ENCODE measurements at regions not wholly inside any gene's neighbourhood (a gene's known extent, or its start where the extent isn't known, plus 50 kb on each side); places are given as distances from the start of the nearest gene placed in this dataset.
A peak's percentile ranks its signal among the peaks of the same experiment; 100 is the strongest.

GRCh38 chr3:160154596-160154995, 70.6 kb upstream of the C3orf80 start:
- Mint-ChIP-seq H3K4me3 (no peak overlapping the region), H3K9me3 (peaks cover 0 to 1% (median 0%) of the 10 kb centered on the region in 3 donors), H3K27ac (no peak overlapping the region), H3K27me3 (no peaks in the 10 kb centered on the region), H3K36me3 (peaks cover 3% of the 10 kb centered on the region), H3K4me1 (no peaks in the 10 kb centered on the region)

GRCh38 chr3:160157321-160157720, 67.9 kb upstream of the C3orf80 start:
- Mint-ChIP-seq H3K4me3 (no peak overlapping the region), H3K4me1 (no peaks in the 10 kb centered on the region), H3K27ac (no peak overlapping the region), H3K27me3 (no peaks in the 10 kb centered on the region), H3K36me3 (peaks cover 3% of the 10 kb centered on the region), H3K9me3 (peaks cover 0 to 1% (median 0%) of the 10 kb centered on the region in 3 donors)

- Mint-ChIP-seq H3K27ac (peak overlapping the region in 1 of 3 donors; percentile 48), H3K27me3 (no peaks in the 10 kb centered on the region), H3K4me1 (no peaks in the 10 kb centered on the region), H3K36me3 (no peaks in the 10 kb centered on the region), H3K9me3 (peaks cover 0 to 1% (median 0%) of the 10 kb centered on the region in 3 donors), H3K4me3 (no peak overlapping the region)
These were observed 65.9 kb upstream of the C3orf80 start for GRCh38 chr3:160159341-160159740.

- Mint-ChIP-seq H3K27ac (no peak overlapping the region), H3K4me3 (no peak overlapping the region), H3K36me3 (no peaks in the 10 kb centered on the region), H3K4me1 (no peaks in the 10 kb centered on the region), H3K27me3 (no peaks in the 10 kb centered on the region), H3K9me3 (no peaks in the 10 kb centered on the region)
These were observed 65.4 kb upstream of the C3orf80 start for GRCh38 chr3:160159806-160160205.

- H3K9me3 Mint-ChIP-seq, result peaks cover 0 to 3% (median 0%) of the 10 kb centered on the region in 3 donors
- H3K36me3 Mint-ChIP-seq, result peaks cover 2% of the 10 kb centered on the region
- H3K27ac Mint-ChIP-seq, result no peak overlapping the region
- no peaks in the 10 kb centered on the region for H3K4me1 Mint-ChIP-seq
- no peaks in the 10 kb centered on the region for H3K27me3 Mint-ChIP-seq
- H3K4me3 Mint-ChIP-seq, result no peak overlapping the region
These were observed 63.3 kb upstream of the C3orf80 start for GRCh38 chr3:160161921-160162320.

- no peaks in the 10 kb centered on the region for H3K27me3 Mint-ChIP-seq
- peaks cover 2% of the 10 kb centered on the region for H3K36me3 Mint-ChIP-seq
- H3K4me1 Mint-ChIP-seq, result no peaks in the 10 kb centered on the region
- H3K4me3 Mint-ChIP-seq, result no peak overlapping the region
- peaks cover 0 to 3% (median 0%) of the 10 kb centered on the region in 3 donors for H3K9me3 Mint-ChIP-seq
- H3K27ac Mint-ChIP-seq, result no peak overlapping the region
These were observed 62.8 kb upstream of the C3orf80 start for GRCh38 chr3:160162440-160162839.

GRCh38 chr3:160163229-160163878, 61.9 kb upstream of the C3orf80 start:
- Mint-ChIP-seq H3K27ac (no peak overlapping the region), H3K4me3 (no peak overlapping the region), H3K27me3 (no peaks in the 10 kb centered on the region), H3K36me3 (peaks cover 2% of the 10 kb centered on the region), H3K9me3 (peaks cover 0 to 3% (median 0%) of the 10 kb centered on the region in 3 donors), H3K4me1 (no peaks in the 10 kb centered on the region)

GRCh38 chr3:160168246-160168645, 57.0 kb upstream of the C3orf80 start:
- Mint-ChIP-seq H3K36me3 (peaks cover 2% of the 10 kb centered on the region), H3K27me3 (peaks cover 2% of the 10 kb centered on the region), H3K4me1 (no peaks in the 10 kb centered on the region), H3K4me3 (no peak overlapping the region), H3K9me3 (peaks cover 0 to 3% (median 0%) of the 10 kb centered on the region in 3 donors), H3K27ac (no peak overlapping the region)

- H3K27me3 Mint-ChIP-seq, result peaks cover 2% of the 10 kb centered on the region
- H3K27ac Mint-ChIP-seq, result no peak overlapping the region
- no peak overlapping the region for H3K4me3 Mint-ChIP-seq
- H3K4me1 Mint-ChIP-seq, result no peaks in the 10 kb centered on the region
- peaks cover 2% of the 10 kb centered on the region for H3K36me3 Mint-ChIP-seq
- peaks cover 0 to 3% (median 0%) of the 10 kb centered on the region in 3 donors for H3K9me3 Mint-ChIP-seq
These were observed 55.9 kb upstream of the C3orf80 start for GRCh38 chr3:160169139-160169976.

GRCh38 chr3:160170409-160171370, 54.5 kb upstream of the C3orf80 start:
- no peaks in the 10 kb centered on the region for H3K36me3 Mint-ChIP-seq
- no peaks in the 10 kb centered on the region for H3K9me3 Mint-ChIP-seq
- no peak overlapping the region for H3K4me3 Mint-ChIP-seq
- peaks cover 2% of the 10 kb centered on the region for H3K27me3 Mint-ChIP-seq
- no peaks in the 10 kb centered on the region for H3K4me1 Mint-ChIP-seq
- no peak overlapping the region for H3K27ac Mint-ChIP-seq

- no peak overlapping the region for H3K4me3 Mint-ChIP-seq
- no peaks in the 10 kb centered on the region for H3K9me3 Mint-ChIP-seq
- H3K4me1 Mint-ChIP-seq, result no peaks in the 10 kb centered on the region
- peaks cover 2% of the 10 kb centered on the region for H3K27me3 Mint-ChIP-seq
- no peak overlapping the region for H3K27ac Mint-ChIP-seq
- no peaks in the 10 kb centered on the region for H3K36me3 Mint-ChIP-seq
These were observed 53.4 kb upstream of the C3orf80 start for GRCh38 chr3:160171813-160172212.

- H3K27me3 Mint-ChIP-seq, result peaks cover 1% of the 10 kb centered on the region
- H3K4me1 Mint-ChIP-seq, result no peaks in the 10 kb centered on the region
- no peak overlapping the region for H3K27ac Mint-ChIP-seq
- H3K9me3 Mint-ChIP-seq, result peaks cover 0 to 4% (median 0%) of the 10 kb centered on the region in 3 donors
- no peaks in the 10 kb centered on the region for H3K36me3 Mint-ChIP-seq
- no peak overlapping the region for H3K4me3 Mint-ChIP-seq
These were observed 50.6 kb upstream of the C3orf80 start for GRCh38 chr3:160174621-160175020.
